H1 (cell line): ENCODE measurements at regions not wholly inside any gene's neighbourhood (a gene's known extent, or its start where the extent isn't known, plus 50 kb on each side); places are given as distances from the start of the nearest gene placed in this dataset.

ENCODE experiments used
- CTCF ChIA-PET: fragments of 300-600 bp; sonication (Branson Sonifier 250); formaldehyde crosslinking; loops from one replicate; lab custom pipeline; 2021; ENCODE audit not compliant: partially characterized antibody; lab: Charles Lee
- POLR2A ChIA-PET: fragments of 300-600 bp; sonication (Branson Sonifier 250); formaldehyde crosslinking; loops from one replicate; lab custom pipeline; 2021; ENCODE audit warnings: inconsistent platforms; ENCODE audit not compliant: partially characterized antibody; lab: Charles Lee
- DNase-seq, 2 experiments: peaks; one replicate each; pipeline versions ENCODE4 v3.0.0 to v3.0.0-alpha.2; 2010 to 2022; ENCODE audit warnings: low spot score in 2 of 2, low read depth in 1 of 2, mixed read lengths in 1 of 2
- FAIRE-seq: peaks from 2 replicates; lab custom pipeline; 2011; peaks lifted over from hg19 to GRCh38; lab: Jason Lieb, UNC
- H2AFZ ChIP-seq: 2 replicates; pipeline ENCODE4 v1.8.1; 2012; ENCODE audit warnings: low read length, inconsistent platforms
- H2AK5ac ChIP-seq: 2 replicates; pipeline ENCODE4 v1.6.1; 2013; ENCODE audit warnings: low read depth, low read length
- H2BK120ac ChIP-seq: replicated peaks from 2 replicates; pipeline ENCODE3; 2013; ENCODE audit warnings: low read depth, low read length, inconsistent platforms
- H2BK12ac ChIP-seq: 2 replicates; pipeline ENCODE4 v1.6.1; 2013; ENCODE audit warnings: low read depth, low read length
- H2BK15ac ChIP-seq: 2 replicates; pipeline ENCODE4 v1.6.1; 2013; ENCODE audit warnings: low read length
- H2BK20ac ChIP-seq: 2 replicates; pipeline ENCODE4 v1.6.1; 2013; ENCODE audit warnings: low read length
- H2BK5ac ChIP-seq: 2 replicates; pipeline ENCODE4 v1.6.1; 2013; ENCODE audit warnings: low read depth, low read length
- H3K14ac ChIP-seq: 2 replicates; pipeline ENCODE4 v1.6.1; 2013; ENCODE audit warnings: inconsistent platforms; ENCODE audit not compliant: insufficient read length
- H3K18ac ChIP-seq: 2 replicates; pipeline ENCODE4 v1.6.1; 2013; ENCODE audit warnings: low read length; ENCODE audit errors: extremely low read depth
- H3K23ac ChIP-seq: 2 replicates; pipeline ENCODE4 v1.6.1; 2013; ENCODE audit warnings: inconsistent platforms; ENCODE audit not compliant: insufficient read length
- H3K23me2 ChIP-seq: 2 replicates; pipeline ENCODE4 v1.6.1; 2013; ENCODE audit warnings: low read depth, low read length
- H3K27ac ChIP-seq: 2 replicates; pipeline ENCODE4 v1.6.1; 2011; ENCODE audit warnings: low read depth, low read length, inconsistent platforms
- H3K27me3 ChIP-seq, 4 experiments: replicated peaks in 1 of 4; 1 replicate in 1 of 4; 2 replicates in 3 of 4; pipeline versions ENCODE4 v1.6.1 to v1.8.1; 2011 to 2013; ENCODE audit warnings: low read length in 3 of 4, mild to moderate bottlenecking in 3 of 4, inconsistent platforms in 2 of 4, mixed read lengths in 2 of 4, moderate library complexity in 1 of 4; ENCODE audit not compliant: control insufficient read depth in 3 of 4, insufficient read depth in 3 of 4; ENCODE audit errors: extremely low read depth in 1 of 4
- H3K36me3 ChIP-seq, 4 experiments: 2 replicates each; pipeline versions ENCODE4 v1.6.1 to v1.8.1; 2011 to 2013; ENCODE audit warnings: mild to moderate bottlenecking in 4 of 4, low read length in 3 of 4, moderate library complexity in 2 of 4, control low read depth in 1 of 4, inconsistent platforms in 1 of 4; ENCODE audit not compliant: insufficient read depth in 4 of 4, control insufficient read depth in 2 of 4
- H3K4ac ChIP-seq: replicated peaks from 2 replicates; pipeline ENCODE3; 2013; ENCODE audit warnings: low read length, low read depth, mixed read lengths, inconsistent platforms; ENCODE audit not compliant: insufficient read length
- H3K4me1 ChIP-seq, 4 experiments: replicated peaks in 1 of 4; 1 replicate in 1 of 4; 2 replicates in 3 of 4; pipeline versions ENCODE4 v1.6.1 to v1.8.1; 2011 to 2013; ENCODE audit warnings: low read length in 3 of 4, inconsistent platforms in 2 of 4, mixed read lengths in 1 of 4; ENCODE audit not compliant: insufficient read depth in 4 of 4, control insufficient read depth in 3 of 4
- H3K4me2 ChIP-seq, 2 experiments: 2 replicates each; pipeline versions ENCODE4 v1.6.1 to v1.8.1; 2011 to 2013; ENCODE audit warnings: low read depth in 2 of 2, low read length in 2 of 2, control low read depth in 1 of 2, inconsistent platforms in 1 of 2, mild to moderate bottlenecking in 1 of 2; ENCODE audit not compliant: insufficient read depth in 1 of 2
- H3K4me3 ChIP-seq, 4 experiments: fragments of 200-600, 300-600 bp in 1 of 4; sonication (generic), shearing (Covaris generic), sonication (Bioruptor Twin) in 1 of 4; 2 replicates each; pipeline versions ENCODE4 v1.5.1 to v1.8.1; 2011 to 2016; ENCODE audit warnings: low read length in 4 of 4, low read depth in 3 of 4, control low read depth in 2 of 4, inconsistent platforms in 2 of 4, mild to moderate bottlenecking in 2 of 4, mixed read lengths in 1 of 4, moderate library complexity in 1 of 4; ENCODE audit not compliant: insufficient read depth in 2 of 4; ENCODE audit errors: extremely low read depth in 1 of 4
- H3K56ac ChIP-seq: replicated peaks from 2 replicates; pipeline ENCODE3; 2013; ENCODE audit warnings: low read depth, mild to moderate bottlenecking, mixed read lengths, low read length, inconsistent platforms; ENCODE audit not compliant: insufficient read length
- H3K79me1 ChIP-seq: 2 replicates; pipeline ENCODE4 v1.6.1; 2013; ENCODE audit warnings: low read depth, low read length, control low read depth
- H3K79me2 ChIP-seq, 2 experiments: 2 replicates each; pipeline versions ENCODE4 v1.6.1 to v1.8.1; 2012 to 2013; ENCODE audit warnings: low read length in 2 of 2, mild to moderate bottlenecking in 2 of 2, inconsistent platforms in 1 of 2; ENCODE audit not compliant: insufficient read depth in 2 of 2, control insufficient read depth in 1 of 2
- H3K9ac ChIP-seq, 4 experiments: replicated peaks in 1 of 4; 1 replicate in 1 of 4; 2 replicates in 3 of 4; pipeline versions ENCODE4 v1.6.1 to v1.8.1; 2011 to 2013; ENCODE audit warnings: low read depth in 3 of 4, low read length in 3 of 4, control low read depth in 2 of 4, mild to moderate bottlenecking in 2 of 4, moderate library complexity in 2 of 4, inconsistent platforms in 1 of 4; ENCODE audit errors: extremely low read depth in 1 of 4
- H3K9me3 ChIP-seq, 2 experiments: 2 replicates each; pipeline versions ENCODE4 v1.6.1 to v1.8.1; 2012 to 2013; ENCODE audit warnings: mild to moderate bottlenecking in 2 of 2, moderate library complexity in 2 of 2, control low read depth in 1 of 2, inconsistent platforms in 1 of 2, low read depth in 1 of 2, low read length in 1 of 2, mixed read lengths in 1 of 2; ENCODE audit not compliant: insufficient read depth in 2 of 2
- H4K20me1 ChIP-seq, 2 experiments: replicated peaks in 1 of 2; 2 replicates each; pipeline versions ENCODE3 to v1.8.1; 2011 to 2013; ENCODE audit warnings: inconsistent platforms in 2 of 2, low read length in 2 of 2, mild to moderate bottlenecking in 1 of 2; ENCODE audit not compliant: insufficient read depth in 2 of 2, control insufficient read depth in 1 of 2
- H4K5ac ChIP-seq: 2 replicates; pipeline ENCODE4 v1.6.1; 2013; ENCODE audit warnings: low read length, low read depth, mixed read lengths, inconsistent platforms; ENCODE audit not compliant: insufficient read length
- H4K8ac ChIP-seq: 2 replicates; pipeline ENCODE4 v1.8.0; 2013; ENCODE audit warnings: mild to moderate bottlenecking, moderate library complexity, low read length, inconsistent platforms; ENCODE audit not compliant: insufficient read depth; ENCODE audit errors: extremely low read depth
- H4K91ac ChIP-seq: replicated peaks from 2 replicates; pipeline ENCODE3; 2013; ENCODE audit warnings: low read length, mixed read lengths, inconsistent platforms; ENCODE audit not compliant: insufficient read length
- ASH2L ChIP-seq: fragments of 200-600, 300-600 bp; sonication (generic); IDR thresholded peaks from one replicate; pipeline ENCODE4 v1.7.1; 2017; ENCODE audit warnings: low read length
- EZH2 ChIP-seq: fragments of 200-600 bp; sonication (generic); IDR thresholded peaks from 2 replicates; pipeline ENCODE4 v1.7.1; 2012; ENCODE audit warnings: low read depth, mild to moderate bottlenecking, moderate library complexity, low read length, inconsistent platforms; ENCODE audit not compliant: severe bottlenecking
- GTF2F1 ChIP-seq: IDR thresholded peaks from 2 replicates; pipeline ENCODE4 v1.6.1; 2012; ENCODE audit warnings: low read depth, low read length, improper control_type of control experiment, borderline replicate concordance
- HDAC2 ChIP-seq, 2 experiments: fragments of 300-600 bp in 1 of 2; sonication (generic) in 1 of 2; IDR thresholded peaks; 2 replicates each; pipeline ENCODE4 v1.6.1; 2011 to 2012; ENCODE audit warnings: low read depth in 2 of 2, low read length in 2 of 2, mild to moderate bottlenecking in 2 of 2, moderate library complexity in 2 of 2, borderline replicate concordance in 1 of 2, inconsistent platforms in 1 of 2
- JUND ChIP-seq: IDR thresholded peaks from 2 replicates; pipeline ENCODE4 v1.6.1; 2011; ENCODE audit warnings: mild to moderate bottlenecking, improper control_type of control experiment, low read length
- KDM4A ChIP-seq: IDR thresholded peaks from one replicate; pipeline ENCODE4 v1.7.1; 2012; ENCODE audit warnings: low read depth, mild to moderate bottlenecking, moderate library complexity, low read length, inconsistent platforms; ENCODE audit not compliant: severe bottlenecking
- NANOG ChIP-seq: IDR thresholded peaks from 2 replicates; pipeline ENCODE4 v1.6.1; 2011; ENCODE audit warnings: low read length, low read depth, mild to moderate bottlenecking, inconsistent platforms; ENCODE audit not compliant: insufficient read depth, poor library complexity, severe bottlenecking
- PHF8 ChIP-seq: fragments of 200-600 bp; sonication (generic); conservative IDR thresholded peaks from 2 replicates; pipeline ENCODE4 v1.7.1; 2012; ENCODE audit warnings: low read depth, mild to moderate bottlenecking, inconsistent platforms, low read length, moderate library complexity
- RBBP5 ChIP-seq: IDR thresholded peaks from 2 replicates; pipeline ENCODE4 v1.7.1; 2012; ENCODE audit warnings: low read depth, mild to moderate bottlenecking, inconsistent platforms, low read length, moderate library complexity, borderline replicate concordance
- SIN3A ChIP-seq, 2 experiments: IDR thresholded peaks in 1 of 2; conservative IDR thresholded peaks in 1 of 2; 2 replicates each; pipeline ENCODE4 v1.6.1; 2011 to 2012; ENCODE audit warnings: low read length in 2 of 2, improper control_type of control experiment in 1 of 2, low read depth in 1 of 2, mild to moderate bottlenecking in 1 of 2
- SIX5 ChIP-seq: IDR thresholded peaks from 2 replicates; pipeline ENCODE4 v1.6.1; 2011; ENCODE audit warnings: mild to moderate bottlenecking, low read depth, low read length
- TAF7 ChIP-seq: optimal IDR thresholded peaks from 2 replicates; pipeline ENCODE3; 2011; ENCODE audit warnings: low read depth, mild to moderate bottlenecking, inconsistent platforms, low read length, moderate library complexity, borderline replicate concordance
- TBP ChIP-seq: IDR thresholded peaks from 2 replicates; pipeline ENCODE4 v1.6.1; 2011; ENCODE audit warnings: low read depth, low read length, improper control_type of control experiment
- TEAD4 ChIP-seq: IDR thresholded peaks from 2 replicates; pipeline ENCODE4 v1.6.1; 2012; ENCODE audit warnings: low read depth, low read length, inconsistent platforms, mixed read lengths
- WGBS, 2 experiments: shearing (Covaris generic) in 1 of 2; methylation state at CpG; one replicate each; pipeline versions ENCODE4 v1.1.6 to v1.1.7; 2013 to 2015; ENCODE audit warnings: low lambda C conversion rate in 2 of 2, mixed read lengths in 2 of 2, inconsistent platforms in 1 of 2, low coverage in 1 of 2, missing lambda C conversion rate in 1 of 2; ENCODE audit not compliant: insufficient replicate concordance in 2 of 2, insufficient coverage in 1 of 2, insufficient read length in 1 of 2; ENCODE audit errors: extremely low coverage in 1 of 2, missing lambda C conversion rate in 1 of 2; 5-methylcytosine and 5-hydroxymethylcytosine counted together

DNA sequence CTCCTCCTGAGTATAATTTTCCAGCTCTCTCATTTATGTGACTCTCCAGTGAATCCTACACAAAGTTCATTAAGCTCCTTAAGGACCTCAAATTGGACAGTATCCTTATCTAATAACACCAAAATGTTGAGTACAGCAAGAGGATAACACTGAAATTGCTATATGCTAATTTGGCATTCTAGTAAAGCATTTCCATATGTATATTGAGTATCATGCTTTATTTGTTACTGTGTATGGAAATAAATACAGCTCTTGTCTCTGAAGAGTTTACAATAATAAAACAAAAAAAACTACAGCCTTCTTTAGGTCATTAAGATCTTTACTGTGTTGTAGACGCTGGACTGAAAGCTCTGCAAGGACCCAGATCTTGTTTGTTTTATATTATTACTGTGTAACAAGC lies 1341.3 kb downstream of the ROBO1 start:
- Histone ChIP-seq H3K27ac (no peak overlapping the region), H3K9ac (no peak overlapping the region), H2BK5ac (no peak overlapping the region), H2AK5ac (no peak overlapping the region), H4K20me1 (no peaks in the 10 kb centered on the region), H3K23ac (no peak overlapping the region), H2BK20ac (no peak overlapping the region), H3K9me3 (peaks cover 0 to 4% of the 10 kb centered on the region in 2 experiments; a peak in 1 of 4 replicates), H3K4me3 (no peak overlapping the region), H3K18ac (no peak overlapping the region), H4K5ac (no peak overlapping the region), H3K4me1 (0 out of 7 replicates have a peak, but pooled peaks cover 0 to 2% (median 0%) of the 10 kb centered on the region in 4 experiments), H3K56ac (no peak overlapping the region), H3K4ac (no peak overlapping the region), H3K27me3 (no peaks in the 10 kb centered on the region), H4K91ac (no peak overlapping the region), H2BK120ac (no peak overlapping the region), H3K14ac (no peak overlapping the region), H3K79me2 (no peaks in the 10 kb centered on the region), H4K8ac (no peak overlapping the region), H2AFZ (no peak overlapping the region), H3K79me1 (no peaks in the 10 kb centered on the region), H3K23me2 (no peaks in the 10 kb centered on the region), H3K36me3 (0 out of 8 replicates have a peak, but pooled peaks cover 0 to 4% (median 0%) of the 10 kb centered on the region in 4 experiments), H2BK15ac (no peak overlapping the region), H2BK12ac (no peak overlapping the region), H3K4me2 (no peak overlapping the region)
- FAIRE-seq = no peak
- ChIA-PET POLR2A (no interaction called here), CTCF (no interaction called here)
- no peak for DNase-seq
- 75% methylated on average over 1 of the region's 1 CpG; no CpG with 5 or more reads in 1 of the 2 experiments for WGBS, 2 experiments
- TF ChIP-seq TAF7 (no peak), ASH2L (no peak), TBP (no peak), PHF8 (no peak), SIX5 (no peak), GTF2F1 (no peak), TEAD4 (no peak), EZH2 (no peak), SIN3A (conservative IDR thresholded peaks at IDR 0.05 in 1 of 2, IDR thresholded peaks at IDR 0.05 in 1 of 2; ENCODE audit: low read depth in 1 of 2, low read length in 2 of 2) (no peak), KDM4A (no peak), RBBP5 (no peak), HDAC2 (IDR thresholded peaks at IDR 0.05; ENCODE audit: borderline replicate concordance in 1 of 2, low read depth in 2 of 2, low read length in 2 of 2) (no peak), JUND (no peak), NANOG (no peak)
